HepG2 (cell line): ENCODE measurements at regions not wholly inside any gene's neighbourhood (a gene's known extent, or its start where the extent isn't known, plus 50 kb on each side); places are given as distances from the start of the nearest gene placed in this dataset.
"Not testable (repeated sequence)": the region's sequence is repeated elsewhere in the genome, so short reads cannot be mapped to it uniquely, and the experiment has no call there.

Experiments used
- ATAC-seq: fragments of 200-7000 bp; cut with Tn5 transposase; 3 replicates; pipeline ENCODE4 v1.9.1; 2020; ENCODE audit warnings: mild to moderate bottlenecking, moderate library complexity
- BruUV-seq: library from RNA; stranded (reverse); fragments of 400-500 nt; replicated peaks from 2 replicates; lab custom pipeline; 2021; lab: Mats Ljungman, UMichigan
- CTCF ChIA-PET: fragments of 300-600 bp; formaldehyde crosslinking; extraction: SDS; loops from one replicate; lab custom pipeline; 2021; ENCODE audit warnings: low total read pairs, inconsistent platforms, low intra/inter-chr PET ratio; lab: Yijun Ruan, JAX
- POLR2A ChIA-PET: fragments of 350-600 bp; sonication (Branson Sonifier 250); formaldehyde crosslinking; loops from one replicate; lab custom pipeline; 2020; ENCODE audit warnings: antibody characterized with exemption, inconsistent platforms; lab: Yijun Ruan, JAX
- DNase-seq: peaks from one replicate; pipeline ENCODE4 v3.0.0-alpha.2; 2015; ENCODE audit warnings: low spot score
- FAIRE-seq: peaks from 3 replicates; lab custom pipeline; 2011; peaks lifted over from hg19 to GRCh38; lab: Jason Lieb, UNC
- H2AFZ ChIP-seq: one replicate; pipeline ENCODE4 v1.6.1; 2011; ENCODE audit warnings: low read length, inconsistent platforms
- H3K27ac ChIP-seq: fragments of 300-600 bp; 3 replicates; pipeline ENCODE4 v1.8.0; 2011; ENCODE audit warnings: mixed run types, mild to moderate bottlenecking, mixed read lengths, low read length, inconsistent platforms; ENCODE audit not compliant: insufficient read depth; ENCODE audit errors: extremely low read length
- H3K27me3 ChIP-seq, 2 experiments: fragments of 200-600 bp in 1 of 2; 2 replicates in 1 of 2; 3 replicates in 1 of 2; pipeline versions ENCODE4 v1.6.0 to v1.8.0; 2011; ENCODE audit warnings: low read length in 2 of 2, mild to moderate bottlenecking in 2 of 2, moderate library complexity in 2 of 2, inconsistent platforms in 1 of 2; ENCODE audit not compliant: insufficient read depth in 2 of 2, control insufficient read depth in 1 of 2
- H3K36me3 ChIP-seq, 2 experiments: fragments of 200-600 bp in 1 of 2; replicated peaks in 1 of 2; 2 replicates in 1 of 2; 3 replicates in 1 of 2; pipeline versions ENCODE4 v1.5.1 to v1.8.0; 2011; ENCODE audit warnings: low read length in 2 of 2, inconsistent platforms in 1 of 2; ENCODE audit not compliant: insufficient read depth in 2 of 2, control insufficient read depth in 1 of 2
- H3K4me1 ChIP-seq: 2 replicates; pipeline ENCODE4 v1.5.1; 2012; ENCODE audit warnings: low read length, inconsistent platforms; ENCODE audit not compliant: insufficient read depth
- H3K4me2 ChIP-seq: 2 replicates; pipeline ENCODE4 v1.6.0; 2011; ENCODE audit warnings: low read depth, low read length, inconsistent platforms
- H3K4me3 ChIP-seq, 3 experiments: fragments of 200-600 bp in 1 of 3; sonication (generic), shearing (Covaris generic) in 1 of 3; replicated peaks in 1 of 3; 2 replicates each; pipeline ENCODE4 v1.5.1; 2011 to 2016; ENCODE audit warnings: low read length in 3 of 3, inconsistent platforms in 2 of 3, low read depth in 2 of 3, mild to moderate bottlenecking in 2 of 3, control low read depth in 1 of 3, mixed read lengths in 1 of 3; ENCODE audit not compliant: insufficient read depth in 1 of 3
- H3K79me2 ChIP-seq: one replicate; pipeline ENCODE4 v1.6.1; 2011; ENCODE audit warnings: low read length, inconsistent platforms; ENCODE audit not compliant: insufficient read depth
- H3K9ac ChIP-seq: 2 replicates; pipeline ENCODE4 v1.6.0; 2011; ENCODE audit warnings: mild to moderate bottlenecking, low read depth, low read length, inconsistent platforms; ENCODE audit not compliant: insufficient read depth
- H3K9me3 ChIP-seq: 2 replicates; pipeline ENCODE4 v1.5.1; 2012; ENCODE audit warnings: mild to moderate bottlenecking, low read length
- H4K20me1 ChIP-seq: 2 replicates; pipeline ENCODE4 v1.6.0; 2011; ENCODE audit warnings: inconsistent platforms, mild to moderate bottlenecking, low read length, moderate library complexity; ENCODE audit not compliant: insufficient read depth
- WGBS: methylation state at CpG from one replicate; pipeline ENCODE4 v1.1.6; 2017; ENCODE audit warnings: low lambda C conversion rate; 5-methylcytosine and 5-hydroxymethylcytosine counted together
- in situ Hi-C: cut with HindIII; loops from 2 replicates; pipeline ENCODE4 v1.10.0; 2017; ENCODE audit warnings: low pct_unique_long_range_greater_than_20kb; ENCODE audit not compliant: extremely low pct_ligation_motif_present
- intact Hi-C: fragments of 100-400 bp; cut with micrococcal nuclease; formaldehyde crosslinking; loops from one replicate; pipeline ENCODE4 v1.10.0; 2022; ENCODE audit not compliant: unreplicated experiment

DNA sequence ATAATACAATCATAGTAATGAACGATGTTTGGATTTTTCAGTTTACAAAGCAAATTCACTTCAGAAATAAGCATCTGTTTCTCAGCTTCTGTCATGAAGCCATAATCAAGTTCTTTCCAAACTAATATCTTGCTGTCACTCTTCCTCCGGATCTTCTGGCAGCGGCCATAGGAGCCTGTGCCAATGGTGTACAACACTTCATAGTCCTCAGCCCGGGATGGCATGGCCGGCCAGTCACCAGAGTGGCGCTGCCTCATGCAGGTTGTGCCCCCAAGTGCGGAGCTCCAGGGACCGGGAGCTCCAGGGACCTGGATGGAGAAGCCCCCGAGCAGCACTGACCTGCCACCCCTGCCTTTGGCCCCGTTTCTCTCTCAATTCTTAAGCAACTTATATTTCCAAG lies 77.0 kb upstream of the POTEM start:
- H3K4me1 ChIP-seq, POLR2A ChIA-PET, H3K27me3 ChIP-seq, BruUV-seq, H3K9ac ChIP-seq, H4K20me1 ChIP-seq, intact Hi-C loops, H3K9me3 ChIP-seq, FAIRE-seq, H3K79me2 ChIP-seq, H3K36me3 ChIP-seq, in situ Hi-C loops, H3K27ac ChIP-seq, H3K4me2 ChIP-seq, DNase-seq, CTCF ChIA-PET, H2AFZ ChIP-seq, ATAC-seq, H3K4me3 ChIP-seq: not testable (repeated sequence)
- 7% methylated on average over 5 of the region's 10 CpGs for whole genome bisulfite sequencing

GRCh38 chr14:18913860-18914259 lies 53.4 kb upstream of the POTEM start:
- H3K4me2 ChIP-seq, POLR2A ChIA-PET, in situ Hi-C loops, H2AFZ ChIP-seq, DNase-seq, H3K4me1 ChIP-seq, H3K36me3 ChIP-seq, H4K20me1 ChIP-seq, H3K27me3 ChIP-seq, H3K4me3 ChIP-seq, H3K27ac ChIP-seq, H3K9me3 ChIP-seq, CTCF ChIA-PET, intact Hi-C loops, BruUV-seq, H3K79me2 ChIP-seq, FAIRE-seq, H3K9ac ChIP-seq: not testable (repeated sequence)
- ATAC-seq = peak; percentile 26; the same call in 2 of the 3 replicates
- WGBS = no CpG with 5 or more reads among the region's 14 CpGs

DNA sequence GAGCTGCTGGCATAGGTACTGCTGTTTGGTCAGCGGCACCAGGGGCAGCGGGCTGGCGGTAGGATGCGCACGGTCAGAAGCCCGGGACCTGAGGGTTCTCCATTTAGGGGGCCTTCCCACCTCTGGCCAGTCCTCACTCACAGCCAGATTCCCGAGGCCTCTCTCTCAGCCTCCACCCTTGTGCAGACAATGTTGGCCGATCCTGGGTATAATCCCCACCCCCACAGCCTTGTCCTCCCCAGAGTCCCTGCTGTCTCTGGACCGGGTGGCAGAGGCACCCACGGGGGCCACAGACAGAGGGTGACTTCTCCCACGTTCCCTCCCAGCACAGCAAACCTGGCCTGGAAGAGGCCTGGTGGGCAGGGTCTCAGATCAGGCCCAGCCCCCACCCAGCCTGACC lies 52.7 kb upstream of the POTEM start:
- ATAC-seq, H3K79me2 ChIP-seq, FAIRE-seq, H3K9me3 ChIP-seq, H3K27me3 ChIP-seq, DNase-seq, H3K4me2 ChIP-seq, H3K9ac ChIP-seq, POLR2A ChIA-PET, intact Hi-C loops, CTCF ChIA-PET, BruUV-seq, H3K4me1 ChIP-seq, H2AFZ ChIP-seq, H3K27ac ChIP-seq, H3K36me3 ChIP-seq, in situ Hi-C loops, H3K4me3 ChIP-seq, H4K20me1 ChIP-seq: not testable (repeated sequence)
- 40% methylated on average over 3 of the region's 11 CpGs for WGBS
